NCI-H226 (cell line): ENCODE measurements at regions not wholly inside any gene's neighbourhood (a gene's known extent, or its start where the extent isn't known, plus 50 kb on each side); places are given as distances from the start of the nearest gene placed in this dataset.

Source experiments
- DNase-seq: peaks from one replicate; pipeline ENCODE4 v3.0.0-alpha.2; 2015

DNA sequence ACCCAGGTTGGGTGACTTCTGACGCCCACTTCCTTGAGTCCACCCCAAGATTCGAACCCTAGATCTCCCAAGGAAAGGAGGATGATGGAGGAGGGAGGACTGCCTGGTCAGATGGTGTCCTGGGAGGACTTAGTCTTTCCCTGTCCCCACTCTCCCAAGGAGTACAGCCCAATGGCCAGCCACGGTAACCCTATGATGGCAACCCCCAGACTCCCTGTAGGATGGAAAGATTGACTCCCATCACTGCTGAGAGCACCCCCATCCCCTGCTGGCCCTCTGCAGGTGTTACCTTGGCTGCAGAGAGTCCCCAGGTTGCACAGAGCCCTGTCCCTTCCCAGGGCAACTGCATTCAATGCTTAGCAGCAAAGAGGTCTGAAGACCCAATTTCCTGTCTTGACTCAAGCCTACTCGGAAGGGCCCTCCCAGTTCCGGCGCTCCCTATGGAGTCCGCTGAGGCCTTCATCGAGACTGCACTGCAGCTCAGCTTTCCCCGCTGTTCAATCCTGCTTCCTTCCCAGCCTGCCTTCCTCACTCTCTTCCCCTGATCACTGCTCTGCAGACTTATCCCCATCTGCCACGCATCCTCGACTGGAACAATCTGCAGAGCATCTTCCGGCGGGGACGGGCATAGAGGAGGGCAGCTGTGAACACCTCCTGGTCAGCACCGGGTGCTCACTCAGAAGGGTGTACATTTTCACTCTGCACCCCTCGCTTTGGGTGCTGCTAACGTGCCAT is 50.8 kb upstream of the OCM2 start:
- DNase-seq = no peak

GRCh38 chr7:98046816-98047215 is 56.8 kb upstream of the OCM2 start:
- DNase-seq = no peak

GRCh38 chr7:98049034-98049433 is 57.6 kb upstream of the LMTK2 start:
- DNase-seq = peak; percentile 33

DNA sequence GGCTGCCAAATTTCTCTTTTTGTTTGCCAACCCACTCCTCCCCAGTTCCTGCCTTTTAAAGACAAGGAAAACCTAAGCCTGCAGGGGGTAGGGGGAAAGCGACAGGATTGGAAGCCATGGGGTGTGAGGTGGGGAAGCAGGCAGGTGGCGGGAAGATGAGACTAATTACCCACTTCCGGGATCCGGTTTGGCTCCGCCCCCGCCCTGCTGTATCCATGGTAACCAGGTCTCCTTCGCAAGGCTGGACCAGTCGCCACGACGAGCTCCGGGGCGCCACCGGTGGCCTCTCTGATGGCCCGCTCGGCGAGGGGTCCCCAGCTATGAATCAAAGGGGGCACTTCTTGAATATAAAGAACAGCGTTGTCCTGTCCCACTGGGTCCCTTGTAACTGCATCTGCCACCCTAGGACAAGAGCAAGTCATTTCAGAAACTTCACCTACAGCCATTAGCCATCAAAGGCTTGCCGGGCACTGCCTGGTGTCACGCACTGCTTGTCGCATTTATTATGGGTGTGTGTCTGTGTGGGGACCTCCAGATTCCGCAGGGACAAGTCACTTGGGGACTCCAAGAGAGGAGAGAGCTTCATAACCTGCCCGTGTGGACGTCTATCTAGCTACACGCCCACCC is 55.4 kb upstream of the LMTK2 start:
- DNase-seq = no peak

GRCh38 chr7:98054585-98054984 is 52.1 kb upstream of the LMTK2 start:
- DNase-seq = peak; percentile 70

- DNase-seq = no peak
Measured at GRCh38 chr7:98056580-98056979, 50.1 kb upstream of the LMTK2 start.
